ENCODE measurements at regions not wholly inside any gene's neighbourhood (a gene's known extent, or its start where the extent isn't known, plus 50 kb on each side); places are given as distances from the start of the nearest gene placed in this dataset.

DNA sequence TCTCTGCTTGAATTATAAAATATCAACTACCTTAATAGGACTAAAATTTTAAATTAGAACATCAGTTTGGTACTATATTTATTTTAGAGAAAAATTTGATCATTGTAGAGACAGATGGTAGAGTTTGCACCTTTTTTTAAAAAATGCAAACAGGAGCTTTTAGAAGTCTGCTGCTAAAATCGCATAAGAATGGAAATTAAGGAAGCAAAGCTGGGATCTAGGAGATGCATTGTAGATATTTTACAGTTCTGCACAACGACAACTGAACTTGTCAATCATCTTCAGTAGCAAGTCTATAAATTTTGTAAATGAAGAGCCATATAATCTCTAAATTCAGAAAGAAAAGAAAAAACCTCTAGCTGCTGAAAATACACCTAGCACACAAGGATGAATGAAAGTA, 185.6 kb upstream of the KCNK2 start (continued):
- TF ChIP-seq, protein P1, sequence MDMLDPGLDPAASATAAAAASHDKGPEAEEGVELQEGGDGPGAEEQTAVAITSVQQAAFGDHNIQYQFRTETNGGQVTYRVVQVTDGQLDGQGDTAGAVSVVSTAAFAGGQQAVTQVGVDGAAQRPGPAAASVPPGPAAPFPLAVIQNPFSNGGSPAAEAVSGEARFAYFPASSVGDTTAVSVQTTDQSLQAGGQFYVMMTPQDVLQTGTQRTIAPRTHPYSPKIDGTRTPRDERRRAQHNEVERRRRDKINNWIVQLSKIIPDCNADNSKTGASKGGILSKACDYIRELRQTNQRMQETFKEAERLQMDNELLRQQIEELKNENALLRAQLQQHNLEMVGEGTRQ (IDR thresholded peaks at IDR 0.05; ENCODE audit: borderline replicate concordance, low read depth, low read length), result no peak
- TF ChIP-seq, protein P2, sequence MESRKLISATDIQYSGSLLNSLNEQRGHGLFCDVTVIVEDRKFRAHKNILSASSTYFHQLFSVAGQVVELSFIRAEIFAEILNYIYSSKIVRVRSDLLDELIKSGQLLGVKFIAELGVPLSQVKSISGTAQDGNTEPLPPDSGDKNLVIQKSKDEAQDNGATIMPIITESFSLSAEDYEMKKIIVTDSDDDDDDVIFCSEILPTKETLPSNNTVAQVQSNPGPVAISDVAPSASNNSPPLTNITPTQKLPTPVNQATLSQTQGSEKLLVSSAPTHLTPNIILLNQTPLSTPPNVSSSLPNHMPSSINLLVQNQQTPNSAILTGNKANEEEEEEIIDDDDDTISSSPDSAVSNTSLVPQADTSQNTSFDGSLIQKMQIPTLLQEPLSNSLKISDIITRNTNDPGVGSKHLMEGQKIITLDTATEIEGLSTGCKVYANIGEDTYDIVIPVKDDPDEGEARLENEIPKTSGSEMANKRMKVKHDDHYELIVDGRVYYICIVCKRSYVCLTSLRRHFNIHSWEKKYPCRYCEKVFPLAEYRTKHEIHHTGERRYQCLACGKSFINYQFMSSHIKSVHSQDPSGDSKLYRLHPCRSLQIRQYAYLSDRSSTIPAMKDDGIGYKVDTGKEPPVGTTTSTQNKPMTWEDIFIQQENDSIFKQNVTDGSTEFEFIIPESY (IDR thresholded peaks at IDR 0.05; ENCODE audit: borderline replicate concordance, low read depth), result no peak
- TF ChIP-seq, protein P3, sequence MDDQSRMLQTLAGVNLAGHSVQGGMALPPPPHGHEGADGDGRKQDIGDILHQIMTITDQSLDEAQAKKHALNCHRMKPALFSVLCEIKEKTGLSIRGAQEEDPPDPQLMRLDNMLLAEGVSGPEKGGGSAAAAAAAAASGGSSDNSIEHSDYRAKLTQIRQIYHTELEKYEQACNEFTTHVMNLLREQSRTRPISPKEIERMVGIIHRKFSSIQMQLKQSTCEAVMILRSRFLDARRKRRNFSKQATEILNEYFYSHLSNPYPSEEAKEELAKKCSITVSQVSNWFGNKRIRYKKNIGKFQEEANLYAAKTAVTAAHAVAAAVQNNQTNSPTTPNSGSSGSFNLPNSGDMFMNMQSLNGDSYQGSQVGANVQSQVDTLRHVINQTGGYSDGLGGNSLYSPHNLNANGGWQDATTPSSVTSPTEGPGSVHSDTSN (IDR thresholded peaks at IDR 0.05), result no peak
- TF ChIP-seq FOXJ3 (CRISPR knock-in tag; IDR thresholded peaks at IDR 0.05), result no peak
- TF ChIP-seq SIN3A (IDR thresholded peaks at IDR 0.05; ENCODE audit: borderline replicate concordance, low read depth, low read length), result no peak

DNA sequence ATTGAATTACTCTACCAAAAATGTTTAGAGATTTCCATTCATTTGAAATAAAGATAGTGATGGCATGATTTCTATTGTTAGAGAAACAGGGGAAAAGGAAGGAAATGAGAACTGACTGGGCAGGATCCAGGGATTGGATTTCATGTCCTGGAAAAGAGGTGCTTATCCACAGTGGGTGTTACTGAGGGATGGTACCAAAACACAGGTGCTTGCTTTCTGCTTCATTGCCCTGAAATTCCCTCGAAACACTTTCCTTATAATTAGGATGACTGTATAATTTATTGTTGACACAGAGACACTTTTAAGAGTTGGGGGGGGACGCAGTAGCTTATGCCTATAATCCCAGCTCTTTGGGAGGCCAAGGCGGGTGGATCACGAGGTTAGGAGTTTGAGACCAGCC, 185.0 kb upstream of the KCNK2 start:
- 45% methylated on average over 4 of the region's 4 CpGs for WGBS (ENCODE audit: low lambda C conversion rate)
- no peak overlapping the region; the same call in 1 of the 2 replicates for H2AFZ ChIP-seq (ENCODE audit: low read depth)
- H3K36me3 ChIP-seq (replicated peaks in 1 of 2; ENCODE audit: control insufficient read depth in 1 of 2, insufficient read depth in 2 of 2, low read length in 1 of 2), result no peaks in the 10 kb centered on the region
- H3K27ac ChIP-seq (ENCODE audit: low read depth in 2 of 2, low read length in 1 of 2), result no peak overlapping the region
- H3K9me3 ChIP-seq, result no peaks in the 10 kb centered on the region
- no peak overlapping the region for H3K4me2 ChIP-seq
- ChIA-PET POLR2A (no interaction called here), CTCF (interaction anchor here (0.6 kb wide), 1 partner anchor 168 kb away, joined by 3 read pairs; no protein-coding TSS in a partner anchor)
- no peaks in the 10 kb centered on the region for H3K79me2 ChIP-seq (ENCODE audit: insufficient read depth)
- no peak for DNase-seq
- H3K9me2 ChIP-seq, result no peaks in the 10 kb centered on the region
- H3K4me3 ChIP-seq (ENCODE audit: low read depth in 2 of 2, low read length in 1 of 2), result no peak overlapping the region
- TF ChIP-seq, protein P3 (IDR thresholded peaks at IDR 0.05), result peak; percentile 16; the same call in 1 of the 2 replicates
- TF ChIP-seq CHD2 (IDR thresholded peaks at IDR 0.05; ENCODE audit: low read length, partially characterized antibody) (no peak), RXRA (IDR thresholded peaks at IDR 0.05; ENCODE audit: borderline replicate concordance, low read depth) (no peak)
- TF ChIP-seq, protein P4, sequence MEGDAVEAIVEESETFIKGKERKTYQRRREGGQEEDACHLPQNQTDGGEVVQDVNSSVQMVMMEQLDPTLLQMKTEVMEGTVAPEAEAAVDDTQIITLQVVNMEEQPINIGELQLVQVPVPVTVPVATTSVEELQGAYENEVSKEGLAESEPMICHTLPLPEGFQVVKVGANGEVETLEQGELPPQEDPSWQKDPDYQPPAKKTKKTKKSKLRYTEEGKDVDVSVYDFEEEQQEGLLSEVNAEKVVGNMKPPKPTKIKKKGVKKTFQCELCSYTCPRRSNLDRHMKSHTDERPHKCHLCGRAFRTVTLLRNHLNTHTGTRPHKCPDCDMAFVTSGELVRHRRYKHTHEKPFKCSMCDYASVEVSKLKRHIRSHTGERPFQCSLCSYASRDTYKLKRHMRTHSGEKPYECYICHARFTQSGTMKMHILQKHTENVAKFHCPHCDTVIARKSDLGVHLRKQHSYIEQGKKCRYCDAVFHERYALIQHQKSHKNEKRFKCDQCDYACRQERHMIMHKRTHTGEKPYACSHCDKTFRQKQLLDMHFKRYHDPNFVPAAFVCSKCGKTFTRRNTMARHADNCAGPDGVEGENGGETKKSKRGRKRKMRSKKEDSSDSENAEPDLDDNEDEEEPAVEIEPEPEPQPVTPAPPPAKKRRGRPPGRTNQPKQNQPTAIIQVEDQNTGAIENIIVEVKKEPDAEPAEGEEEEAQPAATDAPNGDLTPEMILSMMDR (IDR thresholded peaks at IDR 0.05), result no peak
- TF ChIP-seq, protein P5, sequence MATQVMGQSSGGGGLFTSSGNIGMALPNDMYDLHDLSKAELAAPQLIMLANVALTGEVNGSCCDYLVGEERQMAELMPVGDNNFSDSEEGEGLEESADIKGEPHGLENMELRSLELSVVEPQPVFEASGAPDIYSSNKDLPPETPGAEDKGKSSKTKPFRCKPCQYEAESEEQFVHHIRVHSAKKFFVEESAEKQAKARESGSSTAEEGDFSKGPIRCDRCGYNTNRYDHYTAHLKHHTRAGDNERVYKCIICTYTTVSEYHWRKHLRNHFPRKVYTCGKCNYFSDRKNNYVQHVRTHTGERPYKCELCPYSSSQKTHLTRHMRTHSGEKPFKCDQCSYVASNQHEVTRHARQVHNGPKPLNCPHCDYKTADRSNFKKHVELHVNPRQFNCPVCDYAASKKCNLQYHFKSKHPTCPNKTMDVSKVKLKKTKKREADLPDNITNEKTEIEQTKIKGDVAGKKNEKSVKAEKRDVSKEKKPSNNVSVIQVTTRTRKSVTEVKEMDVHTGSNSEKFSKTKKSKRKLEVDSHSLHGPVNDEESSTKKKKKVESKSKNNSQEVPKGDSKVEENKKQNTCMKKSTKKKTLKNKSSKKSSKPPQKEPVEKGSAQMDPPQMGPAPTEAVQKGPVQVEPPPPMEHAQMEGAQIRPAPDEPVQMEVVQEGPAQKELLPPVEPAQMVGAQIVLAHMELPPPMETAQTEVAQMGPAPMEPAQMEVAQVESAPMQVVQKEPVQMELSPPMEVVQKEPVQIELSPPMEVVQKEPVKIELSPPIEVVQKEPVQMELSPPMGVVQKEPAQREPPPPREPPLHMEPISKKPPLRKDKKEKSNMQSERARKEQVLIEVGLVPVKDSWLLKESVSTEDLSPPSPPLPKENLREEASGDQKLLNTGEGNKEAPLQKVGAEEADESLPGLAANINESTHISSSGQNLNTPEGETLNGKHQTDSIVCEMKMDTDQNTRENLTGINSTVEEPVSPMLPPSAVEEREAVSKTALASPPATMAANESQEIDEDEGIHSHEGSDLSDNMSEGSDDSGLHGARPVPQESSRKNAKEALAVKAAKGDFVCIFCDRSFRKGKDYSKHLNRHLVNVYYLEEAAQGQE (IDR thresholded peaks at IDR 0.05; ENCODE audit: low read depth, low read length), result no peak
- H3K9ac ChIP-seq, result no peak overlapping the region
- peaks cover 7% of the 10 kb centered on the region for H3F3A ChIP-seq (replicated peaks; ENCODE audit: insufficient read depth)
- H4K20me1 ChIP-seq (ENCODE audit: insufficient read depth), result no peaks in the 10 kb centered on the region
- H3K4me1 ChIP-seq (ENCODE audit: control insufficient read depth in 1 of 2, insufficient read depth in 2 of 2, low read depth in 1 of 2, low read length in 1 of 2), result peaks cover 0 to 4% of the 10 kb centered on the region in 2 experiments; a peak in 2 of 4 replicates
- no peaks in the 10 kb centered on the region for H3K27me3 ChIP-seq (ENCODE audit: insufficient read depth)

Measured in SK-N-SH (cell line).